Fibroblast of the aortic adventitia (primary cell): ENCODE measurements at regions not wholly inside any gene's neighbourhood (a gene's known extent, or its start where the extent isn't known, plus 50 kb on each side); places are given as distances from the start of the nearest gene placed in this dataset.

Source experiments
- DNase-seq: peaks from one replicate; pipeline ENCODE4 v3.0.0-alpha.2; 2010; ENCODE audit warnings: low read depth
- H3K4me3 ChIP-seq: 2 replicates; pipeline ENCODE4 v1.5.1; 2011; ENCODE audit warnings: low read depth, mild to moderate bottlenecking, control low read depth, low read length, moderate library complexity
- TF ChIP-seq, protein P1 (sequence below): IDR thresholded peaks from 2 replicates; pipeline ENCODE4 v1.5.1; 2011; ENCODE audit warnings: mild to moderate bottlenecking, low read length, control low read depth, inconsistent platforms; ENCODE audit not compliant: insufficient read depth

- H3K4me3 ChIP-seq, result no peak overlapping the region
- TF ChIP-seq, protein P1, sequence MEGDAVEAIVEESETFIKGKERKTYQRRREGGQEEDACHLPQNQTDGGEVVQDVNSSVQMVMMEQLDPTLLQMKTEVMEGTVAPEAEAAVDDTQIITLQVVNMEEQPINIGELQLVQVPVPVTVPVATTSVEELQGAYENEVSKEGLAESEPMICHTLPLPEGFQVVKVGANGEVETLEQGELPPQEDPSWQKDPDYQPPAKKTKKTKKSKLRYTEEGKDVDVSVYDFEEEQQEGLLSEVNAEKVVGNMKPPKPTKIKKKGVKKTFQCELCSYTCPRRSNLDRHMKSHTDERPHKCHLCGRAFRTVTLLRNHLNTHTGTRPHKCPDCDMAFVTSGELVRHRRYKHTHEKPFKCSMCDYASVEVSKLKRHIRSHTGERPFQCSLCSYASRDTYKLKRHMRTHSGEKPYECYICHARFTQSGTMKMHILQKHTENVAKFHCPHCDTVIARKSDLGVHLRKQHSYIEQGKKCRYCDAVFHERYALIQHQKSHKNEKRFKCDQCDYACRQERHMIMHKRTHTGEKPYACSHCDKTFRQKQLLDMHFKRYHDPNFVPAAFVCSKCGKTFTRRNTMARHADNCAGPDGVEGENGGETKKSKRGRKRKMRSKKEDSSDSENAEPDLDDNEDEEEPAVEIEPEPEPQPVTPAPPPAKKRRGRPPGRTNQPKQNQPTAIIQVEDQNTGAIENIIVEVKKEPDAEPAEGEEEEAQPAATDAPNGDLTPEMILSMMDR, result no peak
- no peak for DNase-seq
Observed at GRCh38 chrX:23493941-23494374, 159.3 kb downstream of the PTCHD1 start.

- H3K4me3 ChIP-seq, result no peak overlapping the region
- DNase-seq, result no peak
- TF ChIP-seq, protein P1, result no peak
Observed at GRCh38 chrX:23494741-23495140, 160.1 kb downstream of the PTCHD1 start.

DNA sequence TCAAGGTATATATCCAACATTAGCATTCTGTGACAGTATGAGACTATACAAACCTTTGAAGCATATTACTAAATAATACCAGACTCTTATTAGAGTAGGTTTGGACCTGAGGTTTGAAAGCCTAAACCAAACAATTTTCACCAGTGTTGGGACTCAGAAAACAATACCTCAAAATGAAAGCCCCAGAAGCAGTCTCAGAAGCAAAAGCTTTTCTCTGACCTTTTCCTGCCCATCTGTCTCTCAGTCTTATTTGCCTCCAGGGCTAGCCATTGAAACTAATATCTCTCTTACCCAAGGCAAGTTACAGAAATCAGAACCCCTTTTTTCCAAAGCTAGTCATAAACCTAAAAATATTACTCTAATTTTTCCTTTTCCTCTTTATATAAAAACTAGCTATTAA is 163.3 kb downstream of the PTCHD1 start:
- no peak overlapping the region for H3K4me3 ChIP-seq
- DNase-seq, result no peak
- TF ChIP-seq, protein P1, result no peak

DNA sequence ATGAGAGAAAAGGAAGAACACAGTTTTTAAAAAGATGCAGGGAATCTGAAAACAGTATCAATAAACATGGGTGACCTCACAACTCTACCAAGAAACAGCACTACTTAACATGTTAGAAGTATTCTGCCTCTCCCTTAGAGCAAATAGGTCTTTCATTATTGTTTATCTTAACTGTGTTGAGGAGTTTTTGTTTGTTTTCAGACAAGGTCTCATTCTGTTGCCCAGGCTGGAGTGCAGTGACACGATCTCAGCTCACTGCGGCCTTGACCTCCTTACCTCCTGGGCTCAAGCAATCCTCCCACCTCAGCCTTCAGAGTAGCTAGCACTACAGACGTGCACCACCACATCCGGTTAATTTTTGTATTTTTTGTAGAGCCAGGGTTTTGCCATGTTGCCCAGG is 165.3 kb upstream of the PRDX4 start:
- no peak overlapping the region for H3K4me3 ChIP-seq
- DNase-seq, result no peak
- TF ChIP-seq, protein P1, result no peak

- TF ChIP-seq, protein P1, result no peak
- H3K4me3 ChIP-seq, result no peak overlapping the region
- peak; percentile 63 for DNase-seq
Observed at GRCh38 chrX:23503835-23504539, 163.3 kb upstream of the PRDX4 start.

DNA sequence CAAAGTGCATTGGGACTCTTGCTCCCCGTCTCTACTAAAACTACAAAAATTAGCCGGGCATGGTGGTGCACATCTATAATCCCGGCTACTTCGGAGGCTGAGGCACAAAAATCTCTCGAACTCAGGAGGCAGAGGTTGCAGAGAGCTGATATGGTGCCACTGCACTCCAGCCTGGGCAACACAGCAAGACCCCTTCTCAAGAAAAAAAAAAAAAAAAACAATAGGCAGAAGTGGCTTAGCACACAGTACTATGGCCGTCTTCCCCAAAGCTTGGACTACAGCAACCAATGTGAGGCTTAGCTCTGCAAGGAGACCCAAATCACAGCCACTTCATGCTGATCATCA is 162.8 kb upstream of the PRDX4 start:
- DNase-seq, result no peak
- H3K4me3 ChIP-seq, result no peak overlapping the region
- TF ChIP-seq, protein P1, result no peak

DNA sequence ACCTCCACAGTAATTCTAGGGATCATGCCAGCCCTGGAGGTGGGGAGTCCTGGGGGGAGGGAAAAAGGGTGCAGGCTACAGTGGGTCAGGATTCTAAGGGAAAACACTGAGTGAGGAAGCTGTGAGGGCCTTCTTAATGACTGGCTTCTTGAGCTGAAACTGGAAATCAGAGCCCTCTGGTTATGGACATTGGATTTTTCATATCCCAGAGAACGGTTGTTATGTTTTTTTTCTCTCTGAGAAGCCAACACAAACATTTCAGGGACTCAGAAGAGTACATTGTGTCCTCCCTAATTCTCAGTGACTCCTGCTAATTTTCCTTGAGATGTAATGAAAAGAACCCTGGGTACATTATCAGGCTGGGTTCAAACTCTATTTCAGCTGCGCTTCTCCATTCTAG is 162.4 kb upstream of the PRDX4 start:
- DNase-seq, result no peak
- H3K4me3 ChIP-seq, result no peak overlapping the region
- TF ChIP-seq, protein P1, result no peak
